GM19463 (cell line): ENCODE measurements at regions not wholly inside any gene's neighbourhood (a gene's known extent, or its start where the extent isn't known, plus 50 kb on each side); places are given as distances from the start of the nearest gene placed in this dataset.
"Not testable (repeated sequence)": the region's sequence is repeated elsewhere in the genome, so short reads cannot be mapped to it uniquely, and the experiment has no call there.

Experiments used
- ATAC-seq: cut with Tn5 transposase; IDR thresholded peaks from one replicate; pipeline ENCODE4 v1.9.1; 2021; ENCODE audit warnings: mild to moderate bottlenecking, moderate library complexity; ENCODE audit not compliant: unreplicated experiment

- ATAC-seq: no peak
These were observed 871.3 kb upstream of the EYS start for GRCh38 chr6:66578362-66578761.

GRCh38 chr6:66568271-66568670 is 861.2 kb upstream of the EYS start:
- ATAC-seq: no peak

GRCh38 chr6:66561479-66561878 is 854.5 kb upstream of the EYS start:
- no peak for ATAC-seq

GRCh38 chr6:66558189-66558588 is 851.2 kb upstream of the EYS start:
- ATAC-seq: peak; percentile 54

- no peak for ATAC-seq
These were observed 849.9 kb upstream of the EYS start for GRCh38 chr6:66556936-66557335.

- no peak for ATAC-seq
These were observed 848.1 kb upstream of the EYS start for GRCh38 chr6:66555082-66555481.

- ATAC-seq: no peak
These were observed 846.4 kb upstream of the EYS start for GRCh38 chr6:66553441-66553840.

- no peak for ATAC-seq
These were observed 831.6 kb upstream of the EYS start for GRCh38 chr6:66538551-66539135.

- no peak for ATAC-seq
These were observed 826.9 kb upstream of the EYS start for GRCh38 chr6:66533921-66534404.

- no peak for ATAC-seq
These were observed 819.0 kb upstream of the EYS start for GRCh38 chr6:66526061-66526460.

GRCh38 chr6:66522864-66523263 is 815.8 kb upstream of the EYS start:
- no peak for ATAC-seq

GRCh38 chr6:66516377-66516776 is 809.4 kb upstream of the EYS start:
- ATAC-seq: no peak

GRCh38 chr6:66508433-66508832 is 801.4 kb upstream of the EYS start:
- no peak for ATAC-seq

- no peak for ATAC-seq
These were observed 792.8 kb upstream of the EYS start for GRCh38 chr6:66499851-66500250.

GRCh38 chr6:66496659-66497058 is 789.6 kb upstream of the EYS start:
- ATAC-seq: no peak

GRCh38 chr6:66494643-66495042 is 787.6 kb upstream of the EYS start:
- not testable (repeated sequence) for ATAC-seq

- no peak for ATAC-seq
These were observed 782.4 kb upstream of the EYS start for GRCh38 chr6:66489269-66489987.

- ATAC-seq: no peak
These were observed 774.2 kb upstream of the EYS start for GRCh38 chr6:66481216-66481615.

- no peak for ATAC-seq
These were observed 771.7 kb upstream of the EYS start for GRCh38 chr6:66478705-66479104.

GRCh38 chr6:66435321-66435720 is 728.3 kb upstream of the EYS start:
- no peak for ATAC-seq

- no peak for ATAC-seq
These were observed 722.2 kb upstream of the EYS start for GRCh38 chr6:66429210-66429609.

GRCh38 chr6:66423047-66423446 is 716.0 kb upstream of the EYS start:
- ATAC-seq: no peak

GRCh38 chr6:66421570-66421969 is 714.5 kb upstream of the EYS start:
- ATAC-seq: no peak
